NCI-H1092 treated with DMSO at 0.1 percent for 48 hours (cell line): ENCODE measurements at regions not wholly inside any gene's neighbourhood (a gene's known extent, or its start where the extent isn't known, plus 50 kb on each side); places are given as distances from the start of the nearest gene placed in this dataset.

Experiments used
- DNase-seq: peaks from one replicate; lab custom pipeline; 2025; lab: John Stamatoyannopoulos, UW

DNA sequence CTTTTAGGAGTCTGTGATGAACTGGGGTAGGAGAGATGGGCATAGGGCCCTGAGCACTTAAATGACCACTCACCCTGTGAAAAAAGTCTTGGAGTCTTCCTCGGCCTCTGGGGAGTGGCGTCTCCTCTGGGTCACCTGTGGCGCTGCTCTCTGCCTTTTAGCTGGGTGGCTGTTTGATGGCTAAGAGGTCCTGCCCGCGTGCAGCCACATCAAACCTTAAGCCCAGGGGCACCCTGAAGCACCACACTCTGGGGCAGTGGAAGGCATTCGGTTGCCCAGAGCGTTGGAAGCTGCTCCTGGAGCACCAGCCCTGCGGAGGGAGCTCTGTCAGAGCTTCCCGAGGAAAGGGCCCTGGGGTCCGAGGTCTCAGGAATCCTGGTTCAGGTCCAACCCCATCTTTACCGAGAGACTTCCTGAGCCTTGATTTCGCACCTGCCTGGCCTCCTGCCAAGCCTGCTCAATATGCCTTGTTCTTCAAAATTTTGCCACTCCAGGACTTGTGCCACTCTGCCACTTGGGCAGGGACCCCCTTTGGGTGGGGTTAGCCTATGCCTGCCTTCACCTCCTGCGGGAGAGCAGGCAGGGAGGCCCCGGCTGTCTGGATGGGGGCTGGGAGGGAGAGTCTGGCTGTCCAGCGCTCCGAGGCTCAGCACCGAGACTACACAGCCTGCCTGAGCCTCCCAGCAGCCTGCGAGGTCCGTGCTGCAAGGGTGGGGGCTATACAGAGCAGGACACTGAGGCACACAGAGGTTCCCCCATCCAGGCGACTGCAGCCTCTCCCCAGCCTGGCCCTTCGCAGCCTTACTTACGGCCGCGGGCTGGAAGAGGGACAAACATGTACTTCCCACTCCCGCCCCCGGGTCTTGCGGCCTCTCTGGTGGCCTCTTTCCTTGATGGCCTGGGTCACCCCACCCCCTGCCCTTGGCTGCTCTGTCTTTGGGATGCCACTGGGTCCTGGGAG lies 63.4 kb upstream of the RNU6ATAC start:
- no peak for DNase-seq

DNA sequence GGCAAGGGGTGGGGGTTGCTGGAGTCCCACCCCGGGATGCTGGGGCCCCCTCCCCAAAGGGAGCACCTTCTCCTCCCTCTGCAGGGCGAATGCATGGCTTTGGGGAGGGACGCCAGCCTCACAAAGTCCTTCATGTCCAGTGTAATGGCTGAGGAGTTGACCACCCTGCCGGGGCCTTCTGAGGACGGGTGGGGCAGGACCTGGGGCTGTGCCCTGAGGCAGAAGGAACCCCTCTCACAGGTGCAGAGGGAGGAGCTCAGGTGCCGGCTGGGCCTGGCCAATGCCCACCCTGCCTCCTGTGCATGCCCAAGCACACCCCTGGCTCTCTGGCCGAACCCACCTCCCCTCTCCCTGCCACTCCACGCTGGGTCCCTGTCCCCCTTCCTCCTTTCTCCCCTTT lies 64.3 kb upstream of the RNU6ATAC start:
- no peak for DNase-seq

DNA sequence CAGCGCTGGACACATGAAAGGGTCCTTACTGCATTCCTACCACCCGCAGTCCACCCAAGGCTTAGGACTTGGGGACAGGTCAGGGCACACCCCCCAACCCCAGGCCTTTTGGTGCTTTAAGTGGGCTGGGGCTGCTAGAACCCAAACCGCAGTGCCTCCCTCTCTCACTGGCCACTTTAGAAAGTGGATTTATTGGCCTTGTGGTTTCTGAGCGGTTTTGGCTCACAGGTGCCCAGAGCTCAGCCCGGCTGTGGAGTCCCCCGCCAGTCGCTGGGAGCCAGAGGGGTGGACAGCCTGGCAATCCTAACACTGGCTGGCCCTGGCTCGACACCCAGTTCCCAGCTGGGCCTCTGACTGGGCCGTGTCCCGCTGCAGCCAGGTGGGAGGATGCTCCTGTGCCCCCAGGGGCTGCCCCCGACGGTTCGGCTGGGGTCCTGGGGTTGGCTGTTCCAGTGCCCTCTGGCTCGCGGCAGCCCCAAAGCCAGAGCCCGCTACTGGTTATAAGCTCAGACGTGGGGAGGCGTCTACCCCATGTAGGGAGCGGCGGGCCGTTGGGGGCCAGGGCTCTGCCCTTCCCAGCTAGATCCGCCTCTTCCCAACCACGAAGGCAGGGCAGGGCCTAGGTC lies 65.2 kb upstream of the RNU6ATAC start:
- no peak for DNase-seq

DNA sequence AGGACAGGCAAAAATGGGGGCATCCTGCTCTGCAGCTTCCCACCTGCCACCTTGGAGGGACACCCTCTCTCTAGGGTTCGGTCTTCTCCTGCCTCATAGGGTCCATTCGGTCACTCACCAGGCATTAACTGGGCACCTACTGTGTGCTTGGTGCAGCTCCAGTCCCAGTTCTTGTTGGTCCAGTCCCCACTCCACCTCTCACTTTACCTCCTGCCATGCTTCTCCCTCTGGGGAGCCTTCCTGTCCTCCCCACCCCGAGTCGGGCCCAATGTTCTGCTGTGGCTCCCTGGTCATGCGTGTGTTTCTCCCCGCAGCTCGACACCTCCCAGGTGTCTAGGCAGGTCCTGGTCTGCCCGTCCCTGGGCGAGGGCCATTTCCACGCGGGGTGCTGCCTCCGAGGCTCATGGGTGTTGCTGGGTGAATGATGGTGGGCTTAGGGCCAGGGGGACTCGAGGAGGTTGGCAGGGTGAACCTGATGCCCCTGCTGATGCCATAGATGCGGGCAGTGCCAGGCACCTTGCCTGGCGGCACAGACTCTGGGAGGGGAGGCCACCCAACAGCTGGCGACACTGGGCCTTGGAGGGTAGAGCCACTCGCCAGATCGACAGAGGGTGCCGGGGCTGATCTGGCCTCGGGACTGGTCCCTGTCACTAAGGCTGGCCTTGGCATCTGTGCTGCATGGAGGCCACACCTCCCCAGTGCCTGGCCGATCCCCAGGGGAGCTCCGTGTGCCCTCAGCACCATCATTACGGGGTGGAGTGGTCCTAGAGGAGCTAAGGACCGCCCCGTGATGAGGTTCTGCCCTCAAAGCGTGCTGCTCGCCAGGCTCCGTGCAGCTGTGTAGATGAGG lies 66.0 kb upstream of the RNU6ATAC start:
- DNase-seq = peak; percentile 7

DNA sequence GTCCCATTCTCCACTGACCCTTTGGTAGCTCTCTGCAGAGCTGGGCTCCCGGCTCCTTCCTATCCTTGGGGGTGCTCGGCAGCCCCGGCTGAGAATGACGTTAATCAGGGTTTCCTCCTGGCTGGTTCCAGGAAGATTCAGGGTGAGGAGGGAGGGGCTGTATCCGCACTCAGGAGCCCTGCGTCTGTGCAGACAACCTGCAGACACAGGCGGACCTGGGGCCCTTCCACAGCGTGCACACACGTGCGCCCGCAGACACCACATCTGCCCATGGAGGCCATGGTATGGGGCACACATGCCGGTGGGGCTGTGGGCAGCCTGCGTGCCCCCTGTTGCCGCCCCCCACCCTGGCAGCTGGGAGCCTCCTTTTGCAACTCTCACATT lies 66.6 kb upstream of the RNU6ATAC start:
- DNase-seq = no peak

DNA sequence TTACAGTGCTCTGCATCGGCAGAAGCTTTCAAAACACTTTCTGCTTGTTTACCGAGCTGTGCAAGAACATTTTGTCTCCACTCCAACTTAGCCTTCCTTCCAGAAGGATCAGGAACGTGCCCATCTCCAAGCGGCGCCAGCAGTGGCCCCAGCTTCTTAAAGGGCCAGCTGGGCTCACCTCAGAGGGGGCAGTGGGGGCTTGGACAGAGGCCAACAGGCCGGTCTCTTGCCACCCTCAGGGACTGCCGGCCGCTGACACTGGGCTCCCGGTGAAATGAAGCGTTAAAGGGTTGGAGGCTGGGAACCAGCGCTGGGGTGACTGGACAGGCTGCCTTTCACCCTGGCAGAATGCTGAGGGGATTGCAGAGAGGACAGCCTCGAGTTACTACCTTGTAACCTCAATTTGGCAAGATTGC lies 67.0 kb upstream of the RNU6ATAC start:
- no peak for DNase-seq

DNA sequence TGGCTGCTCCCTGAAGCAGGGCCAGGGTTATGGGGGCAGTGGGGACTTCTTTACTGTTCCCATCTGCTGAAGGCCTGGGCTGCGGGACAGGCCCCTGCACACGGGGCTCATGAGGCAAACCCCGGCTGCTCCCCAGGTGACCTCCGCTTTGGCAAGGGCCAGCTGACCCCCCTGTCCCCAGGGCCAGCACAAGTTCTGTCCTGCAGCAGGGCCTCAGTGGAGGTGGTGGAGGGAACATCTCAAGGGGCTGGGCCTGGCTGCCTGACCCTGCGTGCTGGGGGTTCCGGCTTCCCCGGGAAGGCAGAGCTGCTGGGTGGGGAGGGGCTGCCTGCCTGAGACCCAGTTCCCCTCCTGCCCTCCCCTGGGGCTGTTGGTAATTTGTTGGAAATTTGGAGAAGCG lies 67.4 kb upstream of the RNU6ATAC start:
- DNase-seq = no peak

DNA sequence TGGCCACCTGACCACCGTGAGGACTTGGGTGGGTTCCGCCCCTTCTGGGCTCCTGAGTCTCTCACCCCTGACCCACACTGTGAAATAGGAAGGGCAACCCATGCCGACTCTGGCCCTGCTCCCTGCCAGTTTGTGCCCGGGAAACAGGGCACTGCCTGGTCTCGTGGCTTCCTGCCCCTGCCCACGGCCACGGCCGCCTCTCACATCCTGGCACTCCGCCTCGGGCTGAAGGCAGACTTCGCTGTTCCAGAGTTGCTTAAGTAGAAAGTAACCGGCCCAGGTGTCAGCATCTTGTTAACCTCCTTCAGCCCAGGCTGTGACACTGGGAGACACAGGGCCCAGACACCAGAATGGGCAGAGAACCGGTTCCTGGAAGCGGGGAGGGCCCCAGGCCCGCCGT lies 68.7 kb upstream of the RNU6ATAC start:
- DNase-seq = no peak

DNA sequence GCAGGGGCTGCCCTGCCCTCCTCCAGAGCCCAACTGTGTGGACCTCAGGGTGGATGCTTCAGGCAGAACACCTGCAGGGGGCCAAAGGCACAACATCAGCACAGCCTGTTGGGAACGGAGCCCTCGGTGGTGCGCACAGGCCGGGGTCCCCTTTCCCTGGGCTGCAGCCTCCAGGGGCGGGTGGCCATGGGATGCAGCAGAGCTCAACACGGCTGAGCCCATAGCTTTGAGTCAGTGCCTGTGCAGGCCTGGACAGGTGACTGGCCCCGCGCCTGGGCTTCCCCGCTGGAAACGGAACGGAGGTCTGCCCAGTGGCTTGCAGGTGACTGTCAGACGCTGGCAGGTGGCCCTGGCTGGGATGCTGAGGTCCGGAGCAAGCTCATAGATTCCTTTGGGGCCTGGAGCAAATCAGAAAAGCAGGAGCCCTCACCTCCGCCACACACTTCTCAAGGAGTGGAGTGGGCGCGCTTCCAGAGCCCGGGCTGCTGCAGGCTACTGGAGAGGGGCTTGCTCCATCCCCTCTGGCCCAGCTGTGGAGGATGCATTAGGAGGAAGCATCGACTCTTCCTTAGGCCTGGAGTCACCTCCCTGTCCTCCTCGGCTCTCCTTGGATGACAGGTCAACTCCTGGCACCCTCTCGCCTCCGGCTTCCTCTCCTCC lies 69.8 kb upstream of the RNU6ATAC start:
- DNase-seq = no peak

DNA sequence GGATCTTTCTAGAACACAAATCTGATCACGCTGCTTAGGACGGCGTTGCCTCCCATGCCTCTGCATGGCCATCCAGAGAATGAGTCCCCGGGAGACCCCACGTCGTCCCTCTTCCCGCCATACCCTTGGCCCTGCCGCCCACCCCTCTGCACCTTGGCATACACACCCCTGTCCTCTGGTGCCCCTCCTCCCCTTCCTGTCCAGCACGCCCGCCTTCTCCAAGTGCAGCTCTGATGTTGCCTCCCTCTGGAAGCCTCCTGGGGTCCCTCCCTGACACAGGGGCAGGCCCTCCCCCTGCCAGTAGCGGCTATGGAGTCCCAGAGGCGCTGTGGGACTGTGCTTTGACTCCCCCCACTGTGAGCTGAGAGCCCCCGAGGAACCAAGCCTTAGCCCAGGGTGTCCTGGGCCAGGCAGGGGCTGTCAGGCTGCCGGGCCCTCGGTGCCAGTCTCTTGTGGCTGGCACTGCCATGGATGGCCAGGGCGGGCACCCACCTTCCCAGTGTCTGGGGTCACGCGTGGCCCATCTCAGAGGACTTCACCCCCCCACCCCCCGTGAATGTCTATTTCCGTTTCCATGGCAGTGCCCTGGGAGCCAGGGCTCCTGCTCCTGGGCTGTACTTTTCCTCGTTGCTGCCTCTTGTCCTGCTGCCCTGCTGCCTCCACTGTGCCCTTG lies 70.5 kb upstream of the RNU6ATAC start:
- DNase-seq = no peak

DNA sequence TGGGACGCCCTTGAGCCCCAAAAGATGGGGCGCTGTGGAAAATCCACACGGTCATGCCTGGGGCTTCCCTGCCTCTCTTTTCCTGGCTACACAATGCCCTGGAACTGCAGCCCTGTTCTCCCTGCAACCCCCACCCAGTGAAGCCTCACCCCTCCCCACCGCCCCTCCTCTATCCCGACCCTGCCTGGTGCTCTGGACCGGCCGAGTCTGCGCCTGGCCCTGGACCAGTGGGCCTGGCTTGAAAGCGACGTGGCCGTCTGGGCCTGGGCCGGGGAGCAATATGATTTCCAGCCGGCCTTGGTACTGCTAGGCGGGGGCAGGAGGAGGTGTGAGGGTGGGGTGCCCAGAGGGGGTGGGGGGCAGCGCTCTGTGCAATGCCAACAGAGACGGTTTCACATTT lies 71.0 kb upstream of the RNU6ATAC start:
- DNase-seq = no peak

DNA sequence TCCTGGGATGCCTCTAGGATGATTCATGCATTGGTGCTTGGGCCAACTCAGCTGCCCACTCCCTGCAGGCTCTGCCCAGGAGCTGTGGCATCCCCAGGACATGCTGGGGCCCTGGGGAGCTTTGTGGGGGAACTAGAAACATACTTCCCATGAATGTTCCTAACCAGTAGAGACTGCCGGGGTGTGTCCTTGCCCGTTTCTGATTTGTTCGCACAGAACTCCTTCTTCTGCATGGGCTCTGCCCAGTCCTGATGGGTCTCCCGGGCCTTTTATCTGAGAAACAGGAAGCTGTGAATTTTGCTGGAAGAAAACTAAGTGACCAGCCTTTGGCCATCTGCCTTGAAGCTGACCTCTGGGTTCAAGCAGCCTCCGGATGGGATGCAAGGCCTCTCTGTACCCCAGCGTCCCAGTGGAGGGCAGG lies 71.6 kb upstream of the RNU6ATAC start:
- no peak for DNase-seq

DNA sequence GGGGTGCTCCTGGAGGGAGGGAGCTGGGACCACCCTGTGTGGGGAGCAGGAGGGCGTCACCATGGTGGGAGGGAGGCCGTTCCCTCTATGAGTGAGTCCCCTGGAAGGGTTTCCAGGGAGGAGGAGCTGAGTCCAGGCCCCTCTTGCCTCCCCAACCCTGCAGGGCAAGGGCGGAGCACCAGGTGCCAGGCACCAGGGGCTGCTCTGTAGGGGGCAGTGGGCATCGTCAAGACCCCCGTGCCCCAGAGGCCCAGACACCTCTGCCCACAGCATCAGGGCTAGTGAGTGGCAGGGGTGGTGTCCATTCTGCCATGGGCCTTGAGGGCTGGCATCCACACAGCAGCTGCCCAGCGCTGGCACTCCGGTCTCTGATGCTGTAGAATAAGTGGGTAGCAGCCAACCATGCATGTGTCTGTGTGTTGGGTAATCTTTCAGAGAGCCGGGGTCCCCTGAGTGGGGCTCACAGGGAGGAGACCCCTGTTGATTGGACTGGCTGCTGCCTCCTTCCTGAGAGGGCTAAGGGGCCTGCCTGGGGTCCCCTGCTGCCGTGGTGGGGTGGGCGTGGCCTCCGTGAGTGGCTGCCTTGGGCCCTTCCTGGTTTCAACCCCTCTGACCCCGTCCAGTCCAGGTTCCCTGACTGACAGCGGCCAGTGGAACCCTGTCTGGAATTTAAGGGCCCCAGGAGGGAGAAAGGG lies 72.7 kb upstream of the RNU6ATAC start:
- no peak for DNase-seq

DNA sequence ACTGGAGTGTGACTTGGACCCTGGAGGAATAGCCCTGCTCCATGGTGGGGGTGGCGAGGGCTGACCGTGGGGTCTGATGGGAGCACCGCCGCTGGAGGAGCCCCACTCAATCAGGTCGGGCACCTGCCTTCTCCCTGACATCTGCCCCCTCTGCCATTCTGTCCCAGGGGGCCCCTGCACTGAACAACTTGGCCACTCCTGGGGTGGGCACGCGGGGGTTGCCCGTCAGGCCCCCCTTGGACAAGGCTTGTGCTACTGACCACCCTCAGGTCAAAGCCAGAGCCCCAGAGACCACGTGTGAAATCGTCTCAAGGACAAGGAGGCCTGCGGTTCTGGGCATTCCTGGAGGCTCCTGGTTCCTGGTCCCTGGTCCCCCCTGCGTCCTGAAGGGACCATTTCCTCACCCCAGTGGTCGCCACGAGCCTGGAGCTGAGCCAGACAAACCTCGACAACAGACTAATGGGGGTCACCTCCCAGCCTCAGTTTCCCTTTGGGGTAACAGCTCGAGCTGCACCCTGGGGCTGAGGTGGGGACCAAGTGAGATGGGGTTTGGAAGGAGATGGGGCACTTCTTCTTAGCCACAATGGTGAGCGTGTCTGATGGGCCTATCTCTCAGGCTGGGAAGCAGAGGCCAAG lies 73.4 kb upstream of the RNU6ATAC start:
- no peak for DNase-seq

DNA sequence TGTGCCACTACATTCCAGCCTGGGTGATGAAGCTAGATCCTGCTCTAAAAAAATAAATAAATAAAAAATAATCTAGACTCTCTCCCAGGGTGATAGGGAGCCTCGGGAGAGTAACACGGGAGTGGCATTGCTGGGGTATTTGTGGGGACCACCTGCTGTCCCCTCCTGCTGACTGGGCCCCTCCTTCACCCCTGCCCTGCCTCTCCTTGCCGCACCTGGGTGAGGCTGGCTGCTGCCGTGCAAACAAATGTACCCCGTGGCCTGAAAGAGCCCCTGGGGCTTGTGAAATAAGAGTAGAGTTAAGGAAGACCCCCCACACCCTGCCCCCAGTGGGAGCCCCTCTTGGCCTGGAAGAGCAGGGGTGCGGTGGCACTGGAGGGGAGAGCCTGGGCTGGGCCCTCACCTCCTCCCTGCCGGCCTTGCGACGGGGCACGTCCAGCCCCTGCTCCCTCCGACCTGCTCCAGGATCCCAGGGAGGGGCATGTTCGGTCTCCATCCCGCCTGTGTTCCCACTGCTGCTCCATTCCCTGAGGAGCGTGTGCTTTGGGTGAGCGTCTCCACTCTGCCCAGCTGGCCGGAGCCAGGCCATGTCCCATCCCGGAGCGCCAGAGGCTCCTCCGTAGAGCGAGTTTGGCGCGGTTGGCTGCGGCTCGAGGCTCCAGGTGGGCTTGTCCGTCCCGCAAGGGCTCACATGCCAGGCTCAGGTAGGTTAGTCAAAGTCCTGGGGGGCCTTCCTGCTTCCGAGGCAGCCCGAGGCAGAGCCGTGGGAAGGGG lies 75.0 kb upstream of the RNU6ATAC start:
- no peak for DNase-seq

DNA sequence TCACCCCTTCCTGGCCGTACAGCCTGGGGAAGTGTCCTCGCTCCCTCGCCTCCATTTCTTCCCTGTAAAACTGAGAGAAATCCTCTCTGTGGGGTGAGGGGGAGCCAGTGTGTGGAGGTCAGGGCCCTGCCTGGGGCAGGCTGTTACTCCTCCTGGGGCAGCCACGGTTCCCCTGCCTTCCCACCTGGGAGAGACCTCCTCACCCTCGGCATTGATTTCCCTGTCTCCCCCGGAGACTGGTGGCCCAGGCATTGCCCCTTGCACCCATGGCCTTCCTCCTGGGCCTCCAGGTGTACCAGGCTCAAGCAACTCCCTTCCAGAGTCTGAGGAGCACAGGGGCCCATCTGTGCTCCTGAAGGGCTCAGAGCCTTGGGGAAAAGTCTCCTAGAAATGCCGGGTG lies 75.6 kb upstream of the RNU6ATAC start:
- no peak for DNase-seq

DNA sequence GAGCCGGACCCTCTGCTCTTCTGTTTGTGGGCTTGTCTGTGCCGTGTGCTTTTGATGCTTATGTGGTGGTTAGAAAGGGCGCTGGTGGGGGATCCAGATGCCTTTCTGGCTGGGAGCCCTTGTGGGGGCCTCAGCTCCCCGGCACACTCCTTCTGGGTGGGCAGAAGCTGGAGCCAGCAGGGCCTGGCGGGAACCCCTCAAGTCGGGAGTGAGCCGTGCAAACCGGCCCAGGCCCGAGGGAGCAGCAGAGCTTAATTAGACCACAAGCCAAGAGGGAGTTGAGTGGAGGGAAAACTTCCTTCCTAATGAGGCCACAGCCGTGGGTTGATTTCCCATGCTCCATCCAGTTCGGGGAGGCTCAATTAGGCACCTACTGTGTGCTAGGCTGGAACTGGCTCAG lies 76.0 kb upstream of the RNU6ATAC start:
- no peak for DNase-seq

DNA sequence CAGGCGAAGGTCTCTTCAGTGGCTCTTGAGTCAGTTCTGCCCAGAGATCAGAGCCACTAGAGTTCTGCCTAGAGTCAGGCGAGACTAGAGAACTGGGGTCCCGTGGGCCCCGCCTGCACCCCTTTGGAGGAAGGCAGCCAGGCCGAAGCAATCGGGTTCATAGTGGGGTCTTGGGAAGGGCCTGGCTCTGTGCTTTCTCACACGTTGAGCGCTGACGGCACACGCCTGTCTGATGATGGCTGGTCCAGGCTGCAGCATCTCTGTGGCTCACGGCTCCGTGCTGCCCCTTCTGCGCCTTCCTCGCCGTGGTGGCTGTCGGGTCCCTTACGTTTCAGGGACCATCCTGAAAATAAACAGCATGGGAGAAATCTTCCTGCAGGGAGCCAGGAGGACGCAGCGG lies 78.3 kb upstream of the RNU6ATAC start:
- no peak for DNase-seq

DNA sequence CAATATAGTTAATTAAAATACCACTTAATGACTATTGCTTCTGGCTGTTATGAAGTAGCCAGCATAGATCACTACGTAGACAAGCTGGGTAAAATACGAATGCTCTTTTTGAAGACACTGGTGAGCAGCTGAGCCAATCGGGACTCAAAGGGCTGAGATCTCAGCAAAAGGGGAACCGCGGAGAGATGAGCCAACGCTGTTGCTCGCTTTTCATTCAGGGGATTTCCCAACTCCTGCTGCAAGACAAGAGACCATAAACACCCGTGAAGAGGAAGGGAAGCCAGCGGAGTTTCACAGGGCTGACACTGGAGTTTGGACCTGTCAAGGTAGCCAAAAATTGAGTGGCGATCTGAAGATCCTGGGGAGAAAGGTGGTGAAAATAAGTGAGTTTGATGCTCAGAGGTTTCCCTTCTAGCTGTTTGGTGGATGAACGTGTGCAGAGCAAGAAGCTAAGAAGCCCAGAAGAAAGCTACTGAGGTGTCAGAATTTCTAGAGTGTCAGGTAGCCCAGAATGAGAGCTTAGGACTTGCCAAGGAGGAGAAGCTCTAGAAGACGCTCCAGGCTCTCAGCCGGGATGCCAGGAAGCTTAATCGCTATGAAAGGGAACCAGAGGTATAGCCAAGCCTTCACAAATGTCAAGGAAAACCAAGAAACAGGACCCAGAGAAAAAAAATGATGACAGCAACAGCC lies 79.6 kb upstream of the RNU6ATAC start:
- no peak for DNase-seq
